OCI-LY7 (cell line): ENCODE measurements at regions not wholly inside any gene's neighbourhood (a gene's known extent, or its start where the extent isn't known, plus 50 kb on each side); places are given as distances from the start of the nearest gene placed in this dataset.

ENCODE experiments used
- EZH2phosphoT487 ChIP-seq: fragments of 200-600 bp; sonication (generic); IDR thresholded peaks from 2 replicates; pipeline ENCODE4 v1.6.1; 2018; ENCODE audit warnings: low read depth, borderline replicate concordance, mild to moderate bottlenecking, mixed run types, antibody characterized with exemption, low read length, moderate library complexity, mixed read lengths
- TF ChIP-seq, protein P1 (sequence below): fragments of 200-600 bp; sonication (generic); conservative IDR thresholded peaks from 2 replicates; pipeline ENCODE4 v1.5.1; 2014; ENCODE audit warnings: mild to moderate bottlenecking, antibody characterized with exemption, low read length, moderate library complexity, mixed read lengths

- TF ChIP-seq, protein P1, sequence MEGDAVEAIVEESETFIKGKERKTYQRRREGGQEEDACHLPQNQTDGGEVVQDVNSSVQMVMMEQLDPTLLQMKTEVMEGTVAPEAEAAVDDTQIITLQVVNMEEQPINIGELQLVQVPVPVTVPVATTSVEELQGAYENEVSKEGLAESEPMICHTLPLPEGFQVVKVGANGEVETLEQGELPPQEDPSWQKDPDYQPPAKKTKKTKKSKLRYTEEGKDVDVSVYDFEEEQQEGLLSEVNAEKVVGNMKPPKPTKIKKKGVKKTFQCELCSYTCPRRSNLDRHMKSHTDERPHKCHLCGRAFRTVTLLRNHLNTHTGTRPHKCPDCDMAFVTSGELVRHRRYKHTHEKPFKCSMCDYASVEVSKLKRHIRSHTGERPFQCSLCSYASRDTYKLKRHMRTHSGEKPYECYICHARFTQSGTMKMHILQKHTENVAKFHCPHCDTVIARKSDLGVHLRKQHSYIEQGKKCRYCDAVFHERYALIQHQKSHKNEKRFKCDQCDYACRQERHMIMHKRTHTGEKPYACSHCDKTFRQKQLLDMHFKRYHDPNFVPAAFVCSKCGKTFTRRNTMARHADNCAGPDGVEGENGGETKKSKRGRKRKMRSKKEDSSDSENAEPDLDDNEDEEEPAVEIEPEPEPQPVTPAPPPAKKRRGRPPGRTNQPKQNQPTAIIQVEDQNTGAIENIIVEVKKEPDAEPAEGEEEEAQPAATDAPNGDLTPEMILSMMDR = no peak
- TF ChIP-seq EZH2phosphoT487 = no peak
Observed at GRCh38 chr11:70935006-70935768, 317.2 kb downstream of the SHANK2 start.
